ENCODE measurements at regions not wholly inside any gene's neighbourhood (a gene's known extent, or its start where the extent isn't known, plus 50 kb on each side); places are given as distances from the start of the nearest gene placed in this dataset.

DNA sequence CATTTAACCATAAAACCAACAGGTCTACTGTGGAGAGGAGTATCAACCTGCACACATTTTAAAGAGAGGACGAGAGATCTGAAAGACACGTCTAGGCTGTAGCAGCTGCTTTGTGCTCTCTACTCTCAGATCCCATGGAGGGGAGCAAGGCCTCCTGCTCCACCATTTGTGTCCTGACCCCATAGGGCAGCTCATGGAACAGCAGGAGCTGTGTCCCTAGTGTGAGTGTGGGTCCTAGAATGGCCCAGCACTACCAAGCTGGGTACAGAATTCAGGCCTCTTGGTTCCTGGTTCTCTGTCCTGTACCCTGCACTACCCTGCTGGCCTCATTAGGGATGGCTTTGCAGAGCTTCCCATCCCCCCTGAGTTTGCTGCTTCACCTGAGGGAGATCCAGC is 76.5 kb downstream of the DHCR7 start:
- Histone ChIP-seq H3K4me3 (no peak overlapping the region), H2AFZ (no peak overlapping the region), H3K9me2 (ENCODE audit: insufficient read depth) (no peaks in the 10 kb centered on the region), H3F3A (replicated peaks; ENCODE audit: low read depth) (no peaks in the 10 kb centered on the region), H4K20me1 (replicated peaks; ENCODE audit: insufficient read depth) (no peaks in the 10 kb centered on the region), H3K4me2 (no peak overlapping the region), H3K4me1 (ENCODE audit: insufficient read depth) (peaks cover 9% of the 10 kb centered on the region), H3K27me3 (ENCODE audit: insufficient read depth) (no peaks in the 10 kb centered on the region), H3K36me3 (ENCODE audit: insufficient read depth) (no peaks in the 10 kb centered on the region), H3K79me2 (replicated peaks; ENCODE audit: insufficient read depth) (no peaks in the 10 kb centered on the region), H3K27ac (ENCODE audit: low read depth) (no peak overlapping the region)
- Mint-ChIP-seq H3K27me3 (ENCODE audit: insufficient read depth, low read depth, poor library complexity) (peaks cover 6% of the 10 kb centered on the region), H3K36me3 (ENCODE audit: low read depth) (no peaks in the 10 kb centered on the region), H3K27ac (no peak overlapping the region), H3K9me3 (peaks cover 8% of the 10 kb centered on the region), H3K4me3 (no peak overlapping the region), H3K4me1 (peaks cover 20% of the 10 kb centered on the region)
- peak; percentile 29 for ATAC-seq
- DNase-seq (ENCODE audit: low spot score), result no peak
- no peak for TF ChIP-seq REST (IDR thresholded peaks at IDR 0.05; ENCODE audit: unreplicated experiment)
- TF ChIP-seq JUNB (IDR thresholded peaks at IDR 0.05; ENCODE audit: unreplicated experiment), result no peak
- no peak for TF ChIP-seq POLR2AphosphoS5 (IDR thresholded peaks at IDR 0.05; ENCODE audit: low read depth)
- TF ChIP-seq CTCF (conservative IDR thresholded peaks at IDR 0.05; ENCODE audit: low read depth in 2 of 2), result 0 out of 4 replicates have a peak, but pooled peaks of 1 of the 2 experiments have one; percentile 1
- no peak for TF ChIP-seq STAT1 (IDR thresholded peaks at IDR 0.05; ENCODE audit: unreplicated experiment)
- TF ChIP-seq ZNF114 (CRISPR knock-in tag; IDR thresholded peaks at IDR 0.05), result no peak
- TF ChIP-seq EZH2phosphoT487 (IDR thresholded peaks at IDR 0.05; ENCODE audit: unreplicated experiment), result no peak
- no peak for TF ChIP-seq CREB1 (CRISPR knock-in tag; IDR thresholded peaks at IDR 0.05; ENCODE audit: low read depth)

GRCh38 chr11:71370895-71371673 is 77.1 kb downstream of the DHCR7 start:
- Histone ChIP-seq H2AFZ (no peak overlapping the region), H3K9me2 (ENCODE audit: insufficient read depth) (no peaks in the 10 kb centered on the region), H4K20me1 (replicated peaks; ENCODE audit: insufficient read depth) (no peaks in the 10 kb centered on the region), H3K4me1 (ENCODE audit: insufficient read depth) (peaks cover 9% of the 10 kb centered on the region), H3K27ac (ENCODE audit: low read depth) (no peak overlapping the region), H3K4me2 (no peak overlapping the region), H3K79me2 (replicated peaks; ENCODE audit: insufficient read depth) (no peaks in the 10 kb centered on the region), H3K27me3 (ENCODE audit: insufficient read depth) (no peaks in the 10 kb centered on the region), H3F3A (replicated peaks; ENCODE audit: low read depth) (no peaks in the 10 kb centered on the region), H3K36me3 (ENCODE audit: insufficient read depth) (no peaks in the 10 kb centered on the region), H3K4me3 (no peak overlapping the region)
- no peaks in the 10 kb centered on the region for H3K36me3 Mint-ChIP-seq (ENCODE audit: low read depth)
- ATAC-seq (peak; percentile 59), DNase-seq (ENCODE audit: low spot score) (peak; percentile 74)
- H3K9me3 Mint-ChIP-seq, result peaks cover 5% of the 10 kb centered on the region
- peaks cover 20% of the 10 kb centered on the region for H3K4me1 Mint-ChIP-seq
- peaks cover 9% of the 10 kb centered on the region for H3K27me3 Mint-ChIP-seq (ENCODE audit: insufficient read depth, low read depth, poor library complexity)
- no peak overlapping the region for H3K27ac Mint-ChIP-seq
- H3K4me3 Mint-ChIP-seq, result no peak overlapping the region
- TF ChIP-seq ZNF114 (CRISPR knock-in tag; IDR thresholded peaks at IDR 0.05), result no peak
- TF ChIP-seq, protein P1, sequence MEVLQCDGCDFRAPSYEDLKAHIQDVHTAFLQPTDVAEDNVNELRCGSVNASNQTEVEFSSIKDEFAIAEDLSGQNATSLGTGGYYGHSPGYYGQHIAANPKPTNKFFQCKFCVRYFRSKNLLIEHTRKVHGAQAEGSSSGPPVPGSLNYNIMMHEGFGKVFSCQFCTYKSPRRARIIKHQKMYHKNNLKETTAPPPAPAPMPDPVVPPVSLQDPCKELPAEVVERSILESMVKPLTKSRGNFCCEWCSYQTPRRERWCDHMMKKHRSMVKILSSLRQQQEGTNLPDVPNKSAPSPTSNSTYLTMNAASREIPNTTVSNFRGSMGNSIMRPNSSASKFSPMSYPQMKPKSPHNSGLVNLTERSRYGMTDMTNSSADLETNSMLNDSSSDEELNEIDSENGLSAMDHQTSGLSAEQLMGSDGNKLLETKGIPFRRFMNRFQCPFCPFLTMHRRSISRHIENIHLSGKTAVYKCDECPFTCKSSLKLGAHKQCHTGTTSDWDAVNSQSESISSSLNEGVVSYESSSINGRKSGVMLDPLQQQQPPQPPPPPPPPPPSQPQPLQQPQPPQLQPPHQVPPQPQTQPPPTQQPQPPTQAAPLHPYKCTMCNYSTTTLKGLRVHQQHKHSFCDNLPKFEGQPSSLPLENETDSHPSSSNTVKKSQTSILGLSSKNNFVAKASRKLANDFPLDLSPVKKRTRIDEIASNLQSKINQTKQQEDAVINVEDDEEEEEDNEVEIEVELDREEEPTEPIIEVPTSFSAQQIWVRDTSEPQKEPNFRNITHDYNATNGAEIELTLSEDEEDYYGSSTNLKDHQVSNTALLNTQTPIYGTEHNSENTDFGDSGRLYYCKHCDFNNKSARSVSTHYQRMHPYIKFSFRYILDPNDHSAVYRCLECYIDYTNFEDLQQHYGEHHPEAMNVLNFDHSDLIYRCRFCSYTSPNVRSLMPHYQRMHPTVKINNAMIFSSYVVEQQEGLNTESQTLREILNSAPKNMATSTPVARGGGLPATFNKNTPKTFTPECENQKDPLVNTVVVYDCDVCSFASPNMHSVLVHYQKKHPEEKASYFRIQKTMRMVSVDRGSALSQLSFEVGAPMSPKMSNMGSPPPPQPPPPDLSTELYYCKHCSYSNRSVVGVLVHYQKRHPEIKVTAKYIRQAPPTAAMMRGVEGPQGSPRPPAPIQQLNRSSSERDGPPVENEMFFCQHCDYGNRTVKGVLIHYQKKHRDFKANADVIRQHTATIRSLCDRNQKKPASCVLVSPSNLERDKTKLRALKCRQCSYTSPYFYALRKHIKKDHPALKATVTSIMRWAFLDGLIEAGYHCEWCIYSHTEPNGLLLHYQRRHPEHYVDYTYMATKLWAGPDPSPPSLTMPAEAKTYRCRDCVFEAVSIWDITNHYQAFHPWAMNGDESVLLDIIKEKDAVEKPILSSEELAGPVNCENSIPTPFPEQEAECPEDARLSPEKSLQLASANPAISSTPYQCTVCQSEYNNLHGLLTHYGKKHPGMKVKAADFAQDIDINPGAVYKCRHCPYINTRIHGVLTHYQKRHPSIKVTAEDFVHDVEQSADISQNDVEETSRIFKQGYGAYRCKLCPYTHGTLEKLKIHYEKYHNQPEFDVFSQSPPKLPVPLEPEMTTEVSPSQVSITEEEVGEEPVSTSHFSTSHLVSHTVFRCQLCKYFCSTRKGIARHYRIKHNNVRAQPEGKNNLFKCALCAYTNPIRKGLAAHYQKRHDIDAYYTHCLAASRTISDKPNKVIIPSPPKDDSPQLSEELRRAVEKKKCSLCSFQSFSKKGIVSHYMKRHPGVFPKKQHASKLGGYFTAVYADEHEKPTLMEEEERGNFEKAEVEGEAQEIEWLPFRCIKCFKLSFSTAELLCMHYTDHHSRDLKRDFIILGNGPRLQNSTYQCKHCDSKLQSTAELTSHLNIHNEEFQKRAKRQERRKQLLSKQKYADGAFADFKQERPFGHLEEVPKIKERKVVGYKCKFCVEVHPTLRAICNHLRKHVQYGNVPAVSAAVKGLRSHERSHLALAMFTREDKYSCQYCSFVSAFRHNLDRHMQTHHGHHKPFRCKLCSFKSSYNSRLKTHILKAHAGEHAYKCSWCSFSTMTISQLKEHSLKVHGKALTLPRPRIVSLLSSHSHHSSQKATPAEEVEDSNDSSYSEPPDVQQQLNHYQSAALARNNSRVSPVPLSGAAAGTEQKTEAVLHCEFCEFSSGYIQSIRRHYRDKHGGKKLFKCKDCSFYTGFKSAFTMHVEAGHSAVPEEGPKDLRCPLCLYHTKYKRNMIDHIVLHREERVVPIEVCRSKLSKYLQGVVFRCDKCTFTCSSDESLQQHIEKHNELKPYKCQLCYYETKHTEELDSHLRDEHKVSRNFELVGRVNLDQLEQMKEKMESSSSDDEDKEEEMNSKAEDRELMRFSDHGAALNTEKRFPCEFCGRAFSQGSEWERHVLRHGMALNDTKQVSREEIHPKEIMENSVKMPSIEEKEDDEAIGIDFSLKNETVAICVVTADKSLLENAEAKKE (CRISPR knock-in tag; IDR thresholded peaks at IDR 0.05), result no peak

All from GM23338 (cell line).